Colonic mucosa (tissue), 4 donors: ENCODE measurements at regions not wholly inside any gene's neighbourhood (a gene's known extent, or its start where the extent isn't known, plus 50 kb on each side); places are given as distances from the start of the nearest gene placed in this dataset.

Source experiments
- DNase-seq: peaks from one replicate; pipeline ENCODE4 v3.0.0-alpha.2; 2020
- H3K27ac ChIP-seq: fragments of 200-600 bp; one replicate; pipeline ENCODE4 v1.8.0; 2021
- H3K27me3 ChIP-seq: fragments of 200-600 bp; one replicate; pipeline ENCODE4 v1.8.0; 2021
- H3K36me3 ChIP-seq: fragments of 200-600 bp; one replicate; pipeline ENCODE4 v1.8.0; 2021
- H3K4me1 ChIP-seq: fragments of 200-600 bp; one replicate; pipeline ENCODE4 v1.8.0; 2021; ENCODE audit warnings: mild to moderate bottlenecking
- H3K4me3 ChIP-seq: fragments of 200-600 bp; one replicate; pipeline ENCODE4 v1.8.0; 2021
- H3K9ac ChIP-seq, 2 donors: one replicate each; pipeline ENCODE4 v1.7.0; 2013; ENCODE audit warnings: control low read depth in 2 of 2, low read depth in 2 of 2, low read length in 2 of 2
- H3K9me3 ChIP-seq: fragments of 200-600 bp; one replicate; pipeline ENCODE4 v1.8.0; 2021
- intact Hi-C: fragments of 100-400 bp; cut with DNase I; formaldehyde crosslinking; loops from one replicate; pipeline ENCODE4 v1.14.1; 2022
- TF ChIP-seq, protein P1 (sequence below): fragments of 200-600 bp; IDR thresholded peaks from one replicate; pipeline ENCODE4 v1.8.0; 2022; ENCODE audit warnings: antibody characterized with exemption, mild to moderate bottlenecking
- donor health status: healthy.
- donor health status: DM: no; HTN: no; CAD: no.
- donor health status: DM: no; HTN: no; CAD: no.

DNA sequence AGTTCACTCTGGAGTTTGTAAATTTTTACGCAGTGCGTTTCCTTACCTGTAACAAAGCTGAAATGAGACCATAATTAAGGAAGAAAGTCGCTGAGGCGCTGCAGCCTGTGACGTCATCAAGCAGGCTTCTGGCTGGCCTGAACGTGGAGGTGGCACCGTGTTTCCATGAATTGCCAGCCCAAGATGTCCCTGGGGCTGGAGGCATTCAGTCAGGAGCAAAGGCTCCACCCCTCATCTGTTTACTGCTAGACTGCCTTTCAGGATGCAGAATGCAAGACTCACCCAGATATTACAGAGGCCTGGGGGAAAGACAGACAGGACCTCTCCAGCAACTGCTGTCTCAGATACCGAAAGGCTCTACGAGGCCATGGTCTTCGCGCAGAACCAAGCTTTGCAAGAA lies 424.6 kb downstream of the TSHZ3 start:
- Histone ChIP-seq H3K4me1 (no peaks in the 10 kb centered on the region), H3K27ac (no peak overlapping the region), H3K9me3 (no peaks in the 10 kb centered on the region), H3K9ac (no peak overlapping the region), H3K36me3 (no peaks in the 10 kb centered on the region), H3K27me3 (no peaks in the 10 kb centered on the region), H3K4me3 (no peak overlapping the region)
- DNase-seq = no peak
- intact Hi-C loops = no loop called here
- TF ChIP-seq, protein P1, sequence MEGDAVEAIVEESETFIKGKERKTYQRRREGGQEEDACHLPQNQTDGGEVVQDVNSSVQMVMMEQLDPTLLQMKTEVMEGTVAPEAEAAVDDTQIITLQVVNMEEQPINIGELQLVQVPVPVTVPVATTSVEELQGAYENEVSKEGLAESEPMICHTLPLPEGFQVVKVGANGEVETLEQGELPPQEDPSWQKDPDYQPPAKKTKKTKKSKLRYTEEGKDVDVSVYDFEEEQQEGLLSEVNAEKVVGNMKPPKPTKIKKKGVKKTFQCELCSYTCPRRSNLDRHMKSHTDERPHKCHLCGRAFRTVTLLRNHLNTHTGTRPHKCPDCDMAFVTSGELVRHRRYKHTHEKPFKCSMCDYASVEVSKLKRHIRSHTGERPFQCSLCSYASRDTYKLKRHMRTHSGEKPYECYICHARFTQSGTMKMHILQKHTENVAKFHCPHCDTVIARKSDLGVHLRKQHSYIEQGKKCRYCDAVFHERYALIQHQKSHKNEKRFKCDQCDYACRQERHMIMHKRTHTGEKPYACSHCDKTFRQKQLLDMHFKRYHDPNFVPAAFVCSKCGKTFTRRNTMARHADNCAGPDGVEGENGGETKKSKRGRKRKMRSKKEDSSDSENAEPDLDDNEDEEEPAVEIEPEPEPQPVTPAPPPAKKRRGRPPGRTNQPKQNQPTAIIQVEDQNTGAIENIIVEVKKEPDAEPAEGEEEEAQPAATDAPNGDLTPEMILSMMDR = no peak

DNA sequence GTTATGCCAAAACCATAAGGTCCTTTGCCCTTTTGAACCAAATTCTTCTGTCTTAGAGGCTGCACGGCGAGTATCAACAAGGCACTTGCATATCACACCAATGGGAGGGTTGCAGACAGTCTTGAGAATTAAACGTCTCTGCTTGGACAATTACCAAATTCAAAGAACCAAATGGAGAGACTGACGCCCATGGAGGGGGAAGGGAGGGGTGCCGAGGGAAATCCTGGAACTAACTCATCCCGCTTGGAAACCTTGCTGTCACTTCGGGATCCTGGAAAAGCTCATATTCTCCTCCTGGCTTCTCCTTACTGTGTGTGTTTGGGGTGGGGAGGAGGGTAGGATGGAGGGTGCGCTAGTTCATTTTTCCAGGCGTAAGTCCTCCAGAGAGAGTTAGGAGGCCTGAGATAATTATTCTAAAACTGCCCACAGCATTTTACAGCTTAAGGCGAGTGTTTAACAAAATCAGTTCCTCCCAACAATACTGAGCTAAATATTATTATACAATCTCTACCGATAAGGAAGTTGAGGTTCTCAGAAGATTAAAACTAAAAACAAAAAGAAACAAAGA lies 425.1 kb downstream of the TSHZ3 start:
- DNase-seq = no peak
- Histone ChIP-seq H3K9me3 (no peaks in the 10 kb centered on the region), H3K36me3 (no peaks in the 10 kb centered on the region), H3K27me3 (no peaks in the 10 kb centered on the region), H3K9ac (no peak overlapping the region), H3K27ac (no peak overlapping the region), H3K4me1 (no peaks in the 10 kb centered on the region), H3K4me3 (no peak overlapping the region)
- TF ChIP-seq, protein P1 = no peak
- intact Hi-C loops = no loop called here

- Histone ChIP-seq H3K36me3 (no peaks in the 10 kb centered on the region), H3K4me1 (no peaks in the 10 kb centered on the region), H3K4me3 (no peak overlapping the region), H3K27ac (no peak overlapping the region), H3K9me3 (no peaks in the 10 kb centered on the region), H3K27me3 (no peaks in the 10 kb centered on the region), H3K9ac (no peak overlapping the region)
- DNase-seq = no peak
- intact Hi-C loops = no loop called here
- TF ChIP-seq, protein P1 = no peak
Observed at GRCh38 chr19:30923621-30924020, 425.6 kb downstream of the TSHZ3 start.

DNA sequence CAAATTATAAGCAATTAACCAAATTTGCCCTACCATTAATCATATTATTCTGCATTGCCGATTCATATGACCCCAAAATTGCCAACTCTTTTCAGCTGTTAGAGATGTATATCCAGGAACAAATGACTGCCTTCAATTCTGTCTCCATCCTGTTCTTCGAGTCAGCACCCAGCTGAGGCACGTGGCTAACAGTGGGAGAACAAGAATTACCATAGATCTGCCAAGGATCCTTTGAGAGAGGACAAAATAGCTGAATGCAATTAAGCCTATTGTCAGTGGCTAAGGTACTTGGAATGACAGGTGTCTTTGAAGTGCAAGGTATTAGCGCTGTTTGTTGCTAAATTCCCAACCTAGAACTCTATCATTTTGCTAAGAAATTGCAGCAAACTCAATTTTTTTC lies 426.1 kb downstream of the TSHZ3 start:
- H3K27me3 ChIP-seq = no peaks in the 10 kb centered on the region
- TF ChIP-seq, protein P1 = no peak
- intact Hi-C loops = no loop called here
- no peak overlapping the region for H3K9ac ChIP-seq
- H3K36me3 ChIP-seq = no peaks in the 10 kb centered on the region
- no peaks in the 10 kb centered on the region for H3K4me1 ChIP-seq
- no peak for DNase-seq
- no peak overlapping the region for H3K4me3 ChIP-seq
- no peaks in the 10 kb centered on the region for H3K9me3 ChIP-seq
- no peak overlapping the region for H3K27ac ChIP-seq

GRCh38 chr19:30920222-30920621 lies 429.0 kb downstream of the TSHZ3 start:
- Histone ChIP-seq H3K9me3 (no peaks in the 10 kb centered on the region), H3K27ac (no peak overlapping the region), H3K4me3 (no peak overlapping the region), H3K4me1 (no peaks in the 10 kb centered on the region), H3K27me3 (no peaks in the 10 kb centered on the region), H3K36me3 (no peaks in the 10 kb centered on the region), H3K9ac (no peak overlapping the region)
- TF ChIP-seq, protein P1 = no peak
- intact Hi-C loops = no loop called here
- no peak for DNase-seq
